GM06990 (cell line): ENCODE measurements at regions not wholly inside any gene's neighbourhood (a gene's known extent, or its start where the extent isn't known, plus 50 kb on each side); places are given as distances from the start of the nearest gene placed in this dataset.

Experiments used
- DNase-seq: peaks from one replicate; pipeline ENCODE4 v3.0.0-alpha.2; 2011; ENCODE audit not compliant: insufficient read length; ENCODE audit errors: extremely low read depth
- H3K27me3 ChIP-seq: replicated peaks from 2 replicates; pipeline ENCODE4 v1.6.0; 2011; ENCODE audit warnings: low read length; ENCODE audit not compliant: control insufficient read depth, insufficient read depth
- H3K36me3 ChIP-seq: 2 replicates; pipeline ENCODE4 v1.5.1; 2011; ENCODE audit warnings: low read length; ENCODE audit not compliant: control insufficient read depth, insufficient read depth
- H3K4me3 ChIP-seq: replicated peaks from 2 replicates; pipeline ENCODE4 v1.5.1; 2011; ENCODE audit warnings: low read depth, mild to moderate bottlenecking, control low read depth, low read length
- TF ChIP-seq, protein P1 (sequence below): IDR thresholded peaks from 2 replicates; pipeline ENCODE4 v1.5.1; 2011; ENCODE audit warnings: low read length, control low read depth, mild to moderate bottlenecking, inconsistent platforms; ENCODE audit not compliant: insufficient read depth, poor library complexity, severe bottlenecking

DNA sequence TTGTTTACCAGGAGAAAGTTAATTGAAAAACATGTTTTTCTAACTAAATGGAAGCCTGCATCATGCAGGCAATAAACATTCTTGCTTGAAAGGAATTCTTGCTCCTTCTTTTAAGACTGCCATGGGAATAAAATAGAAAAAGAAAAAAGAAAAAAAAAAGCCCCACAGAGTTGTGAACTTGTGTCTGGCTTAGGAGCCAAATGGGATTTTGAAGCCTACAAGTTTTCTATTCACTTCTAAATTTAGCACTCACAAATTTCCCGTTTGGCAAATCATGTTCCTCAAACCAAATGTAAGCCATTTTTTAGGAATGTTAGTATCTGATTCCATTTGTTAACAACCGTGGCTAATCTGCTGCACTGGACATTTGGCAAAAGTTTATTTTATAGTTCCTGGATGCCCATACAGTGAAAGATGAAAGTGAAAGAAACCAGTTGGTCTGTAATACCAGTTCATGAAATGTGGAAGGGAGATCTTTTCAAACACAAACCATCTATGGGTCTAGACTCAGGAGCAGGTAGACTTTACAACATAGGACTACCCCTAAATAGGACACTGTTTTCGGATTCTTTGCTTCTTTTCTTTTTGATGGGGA lies 133.8 kb upstream of the GMNC start:
- TF ChIP-seq, protein P1, sequence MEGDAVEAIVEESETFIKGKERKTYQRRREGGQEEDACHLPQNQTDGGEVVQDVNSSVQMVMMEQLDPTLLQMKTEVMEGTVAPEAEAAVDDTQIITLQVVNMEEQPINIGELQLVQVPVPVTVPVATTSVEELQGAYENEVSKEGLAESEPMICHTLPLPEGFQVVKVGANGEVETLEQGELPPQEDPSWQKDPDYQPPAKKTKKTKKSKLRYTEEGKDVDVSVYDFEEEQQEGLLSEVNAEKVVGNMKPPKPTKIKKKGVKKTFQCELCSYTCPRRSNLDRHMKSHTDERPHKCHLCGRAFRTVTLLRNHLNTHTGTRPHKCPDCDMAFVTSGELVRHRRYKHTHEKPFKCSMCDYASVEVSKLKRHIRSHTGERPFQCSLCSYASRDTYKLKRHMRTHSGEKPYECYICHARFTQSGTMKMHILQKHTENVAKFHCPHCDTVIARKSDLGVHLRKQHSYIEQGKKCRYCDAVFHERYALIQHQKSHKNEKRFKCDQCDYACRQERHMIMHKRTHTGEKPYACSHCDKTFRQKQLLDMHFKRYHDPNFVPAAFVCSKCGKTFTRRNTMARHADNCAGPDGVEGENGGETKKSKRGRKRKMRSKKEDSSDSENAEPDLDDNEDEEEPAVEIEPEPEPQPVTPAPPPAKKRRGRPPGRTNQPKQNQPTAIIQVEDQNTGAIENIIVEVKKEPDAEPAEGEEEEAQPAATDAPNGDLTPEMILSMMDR: no peak
- H3K27me3 ChIP-seq: no peaks in the 10 kb centered on the region
- H3K36me3 ChIP-seq: no peaks in the 10 kb centered on the region
- H3K4me3 ChIP-seq: no peak overlapping the region
- DNase-seq: no peak

DNA sequence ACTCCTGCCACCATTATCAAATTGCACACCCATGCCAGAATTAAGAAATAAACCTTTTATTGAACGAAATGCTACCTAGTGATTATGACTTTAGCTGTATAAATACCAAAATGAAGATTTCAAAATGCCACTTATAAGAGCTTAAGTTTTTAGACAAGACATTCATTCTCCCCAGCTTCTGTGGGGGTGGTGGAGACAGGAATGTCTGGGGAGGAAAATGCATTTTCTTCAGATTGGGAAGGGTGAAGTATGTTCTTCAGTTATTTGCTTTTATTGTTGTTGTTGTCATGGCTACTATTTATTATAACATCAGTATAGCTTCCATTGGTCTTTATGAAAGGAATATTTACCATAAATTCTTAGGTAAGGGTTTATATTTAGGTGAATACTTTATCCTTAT lies 132.7 kb upstream of the GMNC start:
- DNase-seq: no peak
- H3K27me3 ChIP-seq: no peaks in the 10 kb centered on the region
- no peaks in the 10 kb centered on the region for H3K36me3 ChIP-seq
- no peak overlapping the region for H3K4me3 ChIP-seq
- TF ChIP-seq, protein P1: no peak

DNA sequence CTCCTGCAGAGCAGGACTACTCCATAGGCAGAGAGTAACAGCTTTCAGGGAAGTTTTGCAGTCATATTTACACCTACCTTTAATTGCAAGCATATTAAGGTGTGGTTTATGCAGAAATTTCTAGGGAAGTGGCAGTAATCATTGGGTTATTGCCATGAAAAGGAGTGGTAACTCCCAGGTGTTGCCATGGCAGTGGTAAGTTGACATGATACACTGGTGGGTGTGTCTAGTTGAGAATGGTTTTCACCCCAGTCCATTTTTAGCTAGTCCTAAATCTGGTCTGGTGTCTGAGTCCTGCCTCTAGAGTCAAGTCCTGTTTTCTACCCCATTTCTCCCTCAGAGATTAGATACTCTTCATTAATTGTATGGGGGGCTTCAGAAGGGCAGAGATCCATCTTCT lies 128.4 kb upstream of the GMNC start:
- TF ChIP-seq, protein P1: no peak
- Histone ChIP-seq H3K36me3 (no peaks in the 10 kb centered on the region), H3K27me3 (no peaks in the 10 kb centered on the region), H3K4me3 (no peak overlapping the region)
- DNase-seq: no peak

DNA sequence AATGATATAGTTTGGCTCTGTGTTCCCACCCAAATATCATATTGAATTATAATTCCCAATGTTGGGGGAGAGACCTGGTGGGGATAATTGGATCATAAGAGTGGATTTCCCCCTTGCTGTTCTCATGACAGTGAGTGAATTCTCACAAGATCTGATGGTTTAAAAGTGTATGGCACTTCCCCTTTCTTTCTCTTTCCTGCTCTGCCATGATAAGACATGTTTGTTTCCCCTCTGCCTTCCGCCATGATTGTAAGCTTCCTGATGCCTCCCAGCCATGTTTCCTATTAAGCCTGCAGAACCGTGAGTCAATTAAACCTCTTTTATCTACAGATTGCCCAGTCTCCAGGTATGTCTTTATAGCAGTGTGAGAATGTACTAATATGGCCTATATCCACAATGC lies 126.7 kb upstream of the GMNC start:
- TF ChIP-seq, protein P1: no peak
- H3K36me3 ChIP-seq: no peaks in the 10 kb centered on the region
- DNase-seq: no peak
- H3K27me3 ChIP-seq: no peaks in the 10 kb centered on the region
- no peak overlapping the region for H3K4me3 ChIP-seq

DNA sequence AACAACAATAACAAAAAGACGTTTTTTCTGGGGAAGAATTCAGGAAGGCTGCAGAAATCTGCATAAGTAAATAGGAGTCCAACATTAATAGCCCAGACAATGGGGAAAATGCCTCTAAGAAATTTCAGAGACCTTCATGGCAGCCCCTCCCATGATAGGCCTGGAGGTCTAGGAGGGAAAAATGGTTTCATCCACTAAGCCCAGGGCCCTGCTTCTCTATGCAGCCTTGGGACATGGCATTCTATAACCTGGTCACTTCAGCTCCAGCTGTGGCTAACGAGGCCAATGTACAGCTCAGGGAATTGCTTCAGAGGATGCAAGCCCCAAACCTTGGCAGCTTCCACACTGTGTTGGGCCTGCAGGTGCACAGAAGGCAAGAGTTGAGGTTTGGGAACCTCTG lies 125.6 kb upstream of the GMNC start:
- Histone ChIP-seq H3K27me3 (no peaks in the 10 kb centered on the region), H3K36me3 (no peaks in the 10 kb centered on the region), H3K4me3 (no peak overlapping the region)
- TF ChIP-seq, protein P1: no peak
- DNase-seq: no peak
